Naive thymus-derived CD4-positive, alpha-beta T cell (primary cell): ENCODE measurements at regions not wholly inside any gene's neighbourhood (a gene's known extent, or its start where the extent isn't known, plus 50 kb on each side); places are given as distances from the start of the nearest gene placed in this dataset.

ENCODE experiments used
- ATAC-seq: fragments of 150-1000 bp; cut with Tn5 transposase; 2 replicates; pipeline ENCODE4 v1.10.0; 2021; ENCODE audit warnings: mild to moderate bottlenecking, moderate library complexity
- CTCF ChIA-PET: fragments of 350-600 bp; sonication (Branson Sonifier 250); formaldehyde crosslinking; loops from one replicate; lab custom pipeline; 2021; ENCODE audit warnings: antibody characterized with exemption; lab: Charles Lee
- POLR2A ChIA-PET: fragments of 350-600 bp; sonication (Branson Sonifier 250); formaldehyde crosslinking; loops from one replicate; lab custom pipeline; 2021; ENCODE audit warnings: antibody characterized with exemption, inconsistent platforms; lab: Charles Lee
- DNase-seq, 9 donors: peaks; one replicate each; pipeline versions ENCODE4 v3.0.0 to v3.0.0-alpha.2; 2020 to 2022; ENCODE audit warnings: mixed read lengths in 1 of 9
- H3K27ac ChIP-seq: one replicate; pipeline ENCODE4 v1.7.0; 2013; ENCODE audit warnings: mild to moderate bottlenecking, low read depth, low read length, moderate library complexity
- H3K27me3 ChIP-seq, 2 donors: one replicate each; pipeline ENCODE4 v1.7.0; 2013; ENCODE audit warnings: low read length in 2 of 2, mild to moderate bottlenecking in 2 of 2, moderate library complexity in 2 of 2; ENCODE audit not compliant: control insufficient read depth in 2 of 2, insufficient read depth in 2 of 2
- H3K36me3 ChIP-seq, 3 experiments: 1 replicate in 2 of 3; 2 replicates in 1 of 3; pipeline ENCODE4 v1.7.0; 2013; ENCODE audit warnings: low read length in 3 of 3, mild to moderate bottlenecking in 3 of 3, moderate library complexity in 1 of 3; ENCODE audit not compliant: insufficient read depth in 3 of 3, control insufficient read depth in 2 of 3
- H3K4me1 ChIP-seq, 2 donors: one replicate each; pipeline ENCODE4 v1.7.0; 2013; ENCODE audit warnings: low read length in 2 of 2, mild to moderate bottlenecking in 2 of 2, moderate library complexity in 1 of 2; ENCODE audit not compliant: control insufficient read depth in 2 of 2, insufficient read depth in 2 of 2
- H3K4me3 ChIP-seq: 2 replicates; pipeline ENCODE4 v1.7.0; 2013; ENCODE audit warnings: mild to moderate bottlenecking, low read length
- H3K9me3 ChIP-seq, 3 experiments: 1 replicate in 2 of 3; 2 replicates in 1 of 3; pipeline ENCODE4 v1.7.0; 2013; ENCODE audit warnings: low read length in 3 of 3; ENCODE audit not compliant: control insufficient read depth in 2 of 3
- H3K27ac Mint-ChIP-seq, 9 donors: one replicate each; pipeline ENCODE4 v1.8.0; 2020 to 2022; ENCODE audit warnings: mixed read lengths in 9 of 9, mild to moderate bottlenecking in 8 of 9, moderate library complexity in 5 of 9, inconsistent platforms in 2 of 9
- H3K27me3 Mint-ChIP-seq, 5 donors: one replicate each; pipeline ENCODE4 v1.8.0; 2021 to 2022; ENCODE audit warnings: mixed read lengths in 5 of 5, mild to moderate bottlenecking in 1 of 5
- H3K36me3 Mint-ChIP-seq, 5 donors: one replicate each; pipeline ENCODE4 v1.8.0; 2020 to 2022; ENCODE audit warnings: mixed read lengths in 5 of 5, mild to moderate bottlenecking in 3 of 5, inconsistent platforms in 1 of 5
- H3K4me1 Mint-ChIP-seq, 7 donors: one replicate each; pipeline ENCODE4 v1.8.0; 2020 to 2022; ENCODE audit warnings: mixed read lengths in 7 of 7, mild to moderate bottlenecking in 3 of 7, inconsistent platforms in 1 of 7
- H3K4me3 Mint-ChIP-seq, 10 donors: one replicate each; pipeline ENCODE4 v1.8.0; 2020 to 2022; ENCODE audit warnings: mild to moderate bottlenecking in 10 of 10, mixed read lengths in 10 of 10, moderate library complexity in 6 of 10, inconsistent platforms in 2 of 10
- H3K9me3 Mint-ChIP-seq, 11 donors: one replicate each; pipeline ENCODE4 v1.8.0; 2020 to 2022; ENCODE audit warnings: mixed read lengths in 11 of 11, mild to moderate bottlenecking in 4 of 11, inconsistent platforms in 1 of 11, moderate library complexity in 1 of 11
- intact Hi-C, 2 donors: fragments of 100-400 bp; cut with micrococcal nuclease; formaldehyde crosslinking; loops; one replicate each; pipeline ENCODE4 v1.15.1; 2023

GRCh38 chrX:121120690-121121605 is 73.5 kb downstream of the GLUD2 start:
- Histone ChIP-seq H3K27ac (no peak overlapping the region), H3K9me3 (no peaks in the 10 kb centered on the region), H3K4me1 (no peaks in the 10 kb centered on the region), H3K4me3 (no peak overlapping the region), H3K36me3 (no peaks in the 10 kb centered on the region), H3K27me3 (no peaks in the 10 kb centered on the region)
- H3K36me3 Mint-ChIP-seq: no peaks in the 10 kb centered on the region
- H3K9me3 Mint-ChIP-seq: no peaks in the 10 kb centered on the region
- H3K4me1 Mint-ChIP-seq: no peaks in the 10 kb centered on the region
- intact Hi-C loops: no loop called here
- ChIA-PET CTCF (no interaction called here), POLR2A (no interaction called here)
- H3K27ac Mint-ChIP-seq: no peak overlapping the region
- DNase-seq: no peak
- no peaks in the 10 kb centered on the region for H3K27me3 Mint-ChIP-seq
- no peak for ATAC-seq
- no peak overlapping the region for H3K4me3 Mint-ChIP-seq

- Mint-ChIP-seq H3K9me3 (no peaks in the 10 kb centered on the region), H3K4me3 (no peak overlapping the region), H3K36me3 (no peaks in the 10 kb centered on the region), H3K27ac (no peak overlapping the region), H3K27me3 (no peaks in the 10 kb centered on the region), H3K4me1 (no peaks in the 10 kb centered on the region)
- no peaks in the 10 kb centered on the region for H3K27me3 ChIP-seq
- no peak overlapping the region for H3K4me3 ChIP-seq
- H3K27ac ChIP-seq: no peak overlapping the region
- no peak for ATAC-seq
- no peaks in the 10 kb centered on the region for H3K4me1 ChIP-seq
- DNase-seq: no peak
- POLR2A ChIA-PET: no interaction called here
- no peaks in the 10 kb centered on the region for H3K9me3 ChIP-seq
- intact Hi-C loops: no loop called here
- H3K36me3 ChIP-seq: no peaks in the 10 kb centered on the region
- CTCF ChIA-PET: no interaction called here
Measured at GRCh38 chrX:121122332-121122731, 74.9 kb downstream of the GLUD2 start.

GRCh38 chrX:121128925-121129877 is 81.8 kb downstream of the GLUD2 start:
- Histone ChIP-seq H3K4me3 (no peak overlapping the region), H3K4me1 (no peaks in the 10 kb centered on the region), H3K27ac (no peak overlapping the region), H3K9me3 (no peaks in the 10 kb centered on the region), H3K36me3 (no peaks in the 10 kb centered on the region), H3K27me3 (no peaks in the 10 kb centered on the region)
- intact Hi-C loops: no loop called here
- ATAC-seq (no peak), DNase-seq (no peak)
- Mint-ChIP-seq H3K4me3 (no peak overlapping the region), H3K27me3 (no peaks in the 10 kb centered on the region), H3K9me3 (no peaks in the 10 kb centered on the region), H3K27ac (no peak overlapping the region), H3K36me3 (no peaks in the 10 kb centered on the region), H3K4me1 (no peaks in the 10 kb centered on the region)
- ChIA-PET CTCF (no interaction called here), POLR2A (no interaction called here)

- Mint-ChIP-seq H3K9me3 (no peaks in the 10 kb centered on the region), H3K27me3 (no peaks in the 10 kb centered on the region), H3K4me1 (no peaks in the 10 kb centered on the region), H3K4me3 (no peak overlapping the region), H3K27ac (no peak overlapping the region), H3K36me3 (no peaks in the 10 kb centered on the region)
- ATAC-seq (no peak), DNase-seq (no peak)
- Histone ChIP-seq H3K27me3 (no peaks in the 10 kb centered on the region), H3K4me3 (no peak overlapping the region), H3K36me3 (no peaks in the 10 kb centered on the region), H3K9me3 (no peaks in the 10 kb centered on the region), H3K4me1 (no peaks in the 10 kb centered on the region), H3K27ac (no peak overlapping the region)
- ChIA-PET POLR2A (no interaction called here), CTCF (no interaction called here)
- intact Hi-C loops: no loop called here
Measured at GRCh38 chrX:121132675-121133074, 85.3 kb downstream of the GLUD2 start.

- CTCF ChIA-PET: no interaction called here
Measured at GRCh38 chrX:121135488-121136207, 88.2 kb downstream of the GLUD2 start.

GRCh38 chrX:121146059-121146628 is 98.7 kb downstream of the GLUD2 start:
- Mint-ChIP-seq H3K27me3 (no peaks in the 10 kb centered on the region), H3K4me3 (no peak overlapping the region), H3K36me3 (no peaks in the 10 kb centered on the region), H3K9me3 (no peaks in the 10 kb centered on the region), H3K4me1 (no peaks in the 10 kb centered on the region), H3K27ac (no peak overlapping the region)
- no peaks in the 10 kb centered on the region for H3K9me3 ChIP-seq
- POLR2A ChIA-PET: no interaction called here
- CTCF ChIA-PET: no interaction called here
- intact Hi-C loops: no loop called here
- no peaks in the 10 kb centered on the region for H3K36me3 ChIP-seq
- no peaks in the 10 kb centered on the region for H3K4me1 ChIP-seq
- ATAC-seq (no peak), DNase-seq (no peak)
- H3K27me3 ChIP-seq: no peaks in the 10 kb centered on the region
- no peak overlapping the region for H3K27ac ChIP-seq
- H3K4me3 ChIP-seq: no peak overlapping the region

More at GRCh38 chrX:121135488-121136207, 88.2 kb downstream of the GLUD2 start:
- DNase-seq (no peak), ATAC-seq (no peak)
- POLR2A ChIA-PET: no interaction called here
- Histone ChIP-seq H3K4me1 (no peaks in the 10 kb centered on the region), H3K4me3 (no peak overlapping the region), H3K36me3 (no peaks in the 10 kb centered on the region), H3K27ac (no peak overlapping the region), H3K9me3 (no peaks in the 10 kb centered on the region), H3K27me3 (no peaks in the 10 kb centered on the region)
- Mint-ChIP-seq H3K4me3 (no peak overlapping the region), H3K27ac (no peak overlapping the region), H3K9me3 (no peaks in the 10 kb centered on the region), H3K27me3 (no peaks in the 10 kb centered on the region), H3K36me3 (no peaks in the 10 kb centered on the region), H3K4me1 (no peaks in the 10 kb centered on the region)
- intact Hi-C loops: no loop called here
